Femur (tissue), 1 donor: ENCODE measurements at regions not wholly inside any gene's neighbourhood (a gene's known extent, or its start where the extent isn't known, plus 50 kb on each side); places are given as distances from the start of the nearest gene placed in this dataset.
"Not testable (repeated sequence)": the region's sequence is repeated elsewhere in the genome, so short reads cannot be mapped to it uniquely, and the experiment has no call there.

Source experiments
- DNase-seq: peaks from one replicate; pipeline ENCODE4 v3.0.0-alpha.2; 2017

DNA sequence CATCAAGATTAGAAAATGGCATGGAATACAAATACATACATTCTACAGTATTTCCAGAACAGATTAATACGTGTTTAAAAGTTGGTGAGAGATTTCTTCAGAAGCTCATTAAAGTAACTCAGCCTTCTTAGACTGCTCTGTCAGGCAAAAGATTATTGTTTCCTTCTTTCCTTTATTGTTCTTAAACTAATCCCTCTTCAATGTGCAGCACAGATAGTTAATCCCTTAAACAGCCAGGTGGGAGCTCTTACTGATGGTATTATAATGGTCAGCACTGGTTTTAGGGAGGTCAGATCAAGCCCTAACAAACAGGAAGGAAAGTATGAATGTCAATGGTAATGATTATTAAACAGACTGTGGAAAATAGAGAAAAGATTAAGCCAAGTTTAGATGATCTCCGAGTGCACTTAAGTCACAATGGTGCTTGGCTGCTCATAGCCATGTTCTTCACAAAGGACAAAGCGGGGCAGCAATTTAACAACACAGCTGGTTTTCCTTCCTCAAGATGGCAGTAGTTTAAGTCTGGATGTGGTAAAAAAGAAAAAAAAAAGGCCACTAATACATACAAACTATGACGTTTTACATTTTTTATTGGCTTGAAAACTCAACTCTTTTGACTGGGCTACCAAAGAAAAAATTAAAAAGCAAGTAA lies 992.6 kb downstream of the PCDH9 start:
- no peak for DNase-seq

DNA sequence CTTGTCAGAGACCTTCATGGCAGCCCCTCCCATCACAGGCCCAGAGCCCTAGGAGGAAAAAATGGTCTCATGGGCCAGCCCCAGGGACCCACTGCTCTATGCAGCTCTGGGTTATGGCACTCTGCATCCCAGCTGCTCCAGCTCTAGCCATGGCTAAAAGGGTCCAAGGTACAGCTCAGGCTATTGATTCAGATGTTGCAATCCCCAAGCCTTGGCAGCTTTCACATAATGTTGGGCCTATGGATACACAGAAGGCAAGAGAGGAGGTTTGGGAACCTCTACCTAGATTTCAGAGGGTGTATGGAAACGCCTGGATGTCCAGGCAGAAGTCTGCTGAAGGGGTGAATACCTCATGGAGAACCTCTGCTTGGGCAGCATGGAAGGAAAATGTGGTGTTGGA lies 996.0 kb downstream of the PCDH9 start:
- DNase-seq, result no peak

DNA sequence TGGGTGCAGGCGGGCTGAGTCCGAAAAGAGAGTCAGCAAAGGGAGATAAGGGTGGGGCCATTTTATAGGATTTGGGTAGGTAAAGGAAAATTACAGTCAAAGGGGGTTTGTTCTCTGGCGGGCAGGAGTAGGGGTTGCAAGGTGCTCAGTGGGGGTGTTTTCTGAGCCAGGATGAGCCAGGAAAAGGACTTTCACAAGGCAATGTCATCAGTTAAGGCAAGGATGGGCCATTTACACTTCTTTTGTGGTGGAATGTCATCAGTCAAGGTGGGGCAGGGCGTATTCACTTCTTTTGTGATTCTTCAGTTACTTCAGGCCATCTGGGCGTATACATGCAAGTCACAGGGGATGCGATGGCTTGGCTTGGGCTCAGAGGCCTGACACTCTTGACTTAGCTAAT lies 998.2 kb downstream of the PCDH9 start:
- DNase-seq, result not testable (repeated sequence)

DNA sequence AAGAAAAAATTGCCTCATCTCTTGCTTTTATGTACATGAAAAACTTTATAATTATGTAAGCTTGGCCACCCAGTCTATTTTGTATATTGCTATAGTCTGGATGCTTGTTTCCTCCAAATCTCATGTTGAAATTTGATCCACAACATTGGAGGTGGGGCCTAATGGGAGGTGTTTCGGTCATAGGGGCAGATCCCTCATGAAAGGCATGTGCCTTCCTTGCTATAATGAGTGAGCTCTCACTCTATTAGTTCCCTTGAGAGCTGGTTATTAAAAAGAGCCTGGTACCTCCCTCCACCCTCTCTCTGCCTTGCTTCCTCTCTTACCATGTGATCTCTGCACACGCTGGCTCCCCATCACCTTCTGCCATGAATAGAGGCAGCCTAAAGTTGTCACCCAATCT lies 1005.1 kb downstream of the PCDH9 start:
- DNase-seq, result no peak

DNA sequence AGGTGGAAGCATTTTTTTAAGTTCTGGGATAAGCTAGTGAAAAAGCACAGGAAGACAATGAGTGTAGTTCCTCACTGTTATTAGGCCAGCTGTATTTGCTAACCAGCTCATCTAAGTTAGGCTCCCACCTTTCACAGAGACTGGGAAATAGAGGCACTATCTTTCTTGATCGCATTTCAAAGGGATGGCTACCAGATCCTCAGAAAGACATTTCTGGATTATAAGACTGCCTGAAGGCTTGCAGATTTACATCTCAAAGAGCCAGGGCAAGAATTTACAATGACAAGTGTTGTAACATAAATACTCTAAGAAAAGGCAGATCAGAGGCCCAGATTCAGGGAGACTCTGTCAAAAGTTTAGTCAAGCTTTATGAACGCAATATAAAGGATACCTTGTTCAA lies 1005.5 kb downstream of the PCDH9 start:
- DNase-seq, result no peak

DNA sequence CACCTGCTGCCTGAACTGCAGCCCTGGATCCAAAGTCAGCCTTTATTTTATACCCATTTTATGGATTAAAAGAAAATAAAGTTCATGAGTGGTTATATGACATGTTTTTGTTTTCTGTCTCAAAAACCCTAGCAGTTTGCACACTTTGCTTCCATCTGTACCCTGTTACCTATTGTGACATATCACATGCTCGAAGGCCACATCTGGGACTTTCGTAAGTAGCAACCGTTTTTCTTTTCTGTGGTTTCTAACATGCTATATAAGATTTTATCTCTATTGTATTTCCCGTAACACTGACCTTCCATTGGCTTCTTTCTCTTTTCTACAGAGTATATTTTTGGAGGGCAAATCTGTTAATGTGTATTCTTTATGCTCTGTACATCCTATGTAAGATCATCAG lies 1007.2 kb downstream of the PCDH9 start:
- no peak for DNase-seq

DNA sequence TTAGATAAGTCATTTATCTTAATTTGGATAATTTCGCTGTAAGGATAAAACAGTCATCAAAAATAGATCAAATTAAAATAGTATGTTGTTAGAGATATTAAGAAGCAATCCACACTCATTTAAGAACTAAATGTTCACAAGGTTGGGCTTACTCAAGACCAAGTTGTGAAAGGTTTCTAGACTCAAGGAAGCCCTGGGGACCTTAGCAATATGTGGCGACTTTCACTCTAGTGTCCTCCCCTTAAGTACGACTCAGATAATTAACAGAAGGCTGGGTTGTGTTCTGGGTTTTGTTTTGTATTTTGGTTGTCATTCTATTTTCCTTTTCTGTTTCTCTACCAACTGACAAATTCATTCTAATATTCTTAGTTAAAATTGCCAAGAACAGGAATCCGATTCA lies 1008.0 kb downstream of the PCDH9 start:
- no peak for DNase-seq

DNA sequence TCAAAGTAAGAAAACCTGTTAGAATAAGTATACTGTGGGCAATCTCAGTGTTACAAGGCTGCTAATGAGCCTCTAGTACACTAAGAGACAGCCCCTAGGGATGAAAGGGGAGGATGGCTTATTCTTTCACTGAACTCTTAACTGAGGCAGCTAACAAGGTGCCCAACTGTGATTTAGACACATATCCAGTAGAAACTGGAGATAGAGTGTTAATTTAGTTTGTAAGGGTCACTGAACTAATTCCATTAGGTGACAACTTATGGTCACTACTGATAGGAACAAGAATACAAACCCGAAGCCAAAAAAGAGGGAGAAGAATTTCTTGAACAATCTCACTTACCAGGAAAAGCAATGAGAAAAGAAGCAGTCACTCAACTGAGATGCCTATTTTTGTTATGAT lies 1010.6 kb downstream of the PCDH9 start:
- DNase-seq, result no peak

DNA sequence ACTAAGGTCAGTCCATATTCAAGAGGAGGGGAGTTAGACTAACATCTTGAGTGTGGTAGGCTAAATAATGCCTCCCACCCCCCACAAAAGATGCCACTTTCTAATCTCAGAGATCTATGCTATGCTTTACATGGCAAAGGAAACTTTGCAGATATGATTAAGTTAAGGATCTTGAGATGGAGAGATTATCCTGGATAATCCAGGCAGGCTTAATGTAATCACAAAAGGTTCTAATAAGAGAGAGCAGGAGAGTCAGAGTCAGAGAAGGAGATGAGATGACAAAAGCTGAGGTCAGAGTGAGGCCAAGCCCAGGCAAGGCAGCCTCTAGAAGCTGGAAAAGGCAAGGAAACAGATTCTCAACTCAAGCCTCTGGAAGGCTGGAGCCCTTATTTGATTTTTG lies 1011.6 kb downstream of the PCDH9 start:
- DNase-seq, result no peak

DNA sequence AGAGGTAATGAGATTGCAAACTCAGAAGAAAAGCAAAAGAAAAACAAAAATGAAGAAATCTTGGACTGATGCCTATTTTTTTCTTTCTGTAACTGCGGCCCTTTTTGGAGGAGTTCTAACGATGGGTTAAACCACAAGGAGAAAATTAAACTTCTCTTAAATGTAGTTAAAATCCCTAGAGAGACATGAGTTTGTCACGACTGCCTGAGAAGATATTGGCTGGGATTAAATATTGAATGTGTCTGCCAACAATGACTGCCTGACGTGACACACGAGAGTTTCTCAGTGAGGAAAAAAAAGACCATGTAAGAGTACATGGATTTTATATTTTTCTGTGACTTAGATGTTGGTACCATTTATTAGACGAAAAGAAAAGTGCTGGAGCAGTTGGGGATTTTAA lies 1013.4 kb downstream of the PCDH9 start:
- DNase-seq, result no peak

DNA sequence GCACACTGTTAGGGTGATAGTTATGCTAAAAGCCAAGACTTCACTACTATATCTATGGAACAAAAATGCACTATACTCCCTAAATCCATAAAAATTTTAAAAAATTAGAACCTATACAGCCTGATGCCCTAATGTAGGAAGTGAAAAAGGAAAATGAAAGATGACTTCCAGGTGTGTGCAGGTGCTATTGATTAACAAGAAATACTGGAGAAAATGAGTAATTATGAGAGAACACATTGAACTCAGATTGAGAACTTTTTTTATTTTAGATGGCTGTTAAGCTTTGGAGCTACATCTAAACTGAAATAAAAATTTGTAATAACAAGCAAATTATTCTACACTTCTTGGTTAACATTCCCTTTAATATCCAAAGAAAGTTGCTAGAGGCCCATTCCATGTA lies 1015.7 kb downstream of the PCDH9 start:
- no peak for DNase-seq

DNA sequence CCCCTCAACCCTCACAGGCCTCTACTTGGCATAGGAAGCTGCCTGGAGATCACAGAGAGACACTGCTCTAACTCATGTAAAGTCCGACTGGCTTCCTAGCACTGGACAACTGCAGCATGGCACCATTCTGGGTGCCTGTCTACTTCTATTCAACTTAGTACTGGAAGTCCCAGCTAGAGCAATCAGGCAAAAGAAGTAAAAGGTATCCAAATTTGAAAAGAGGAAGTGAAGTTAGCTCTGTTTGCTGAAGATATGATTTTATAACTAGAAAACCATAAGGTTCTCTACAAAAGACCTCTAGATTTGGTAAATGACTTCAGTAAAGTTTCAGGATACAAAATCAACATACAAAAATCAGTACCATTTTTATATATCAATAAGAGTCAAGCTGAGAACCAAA lies 1017.6 kb downstream of the PCDH9 start:
- no peak for DNase-seq

DNA sequence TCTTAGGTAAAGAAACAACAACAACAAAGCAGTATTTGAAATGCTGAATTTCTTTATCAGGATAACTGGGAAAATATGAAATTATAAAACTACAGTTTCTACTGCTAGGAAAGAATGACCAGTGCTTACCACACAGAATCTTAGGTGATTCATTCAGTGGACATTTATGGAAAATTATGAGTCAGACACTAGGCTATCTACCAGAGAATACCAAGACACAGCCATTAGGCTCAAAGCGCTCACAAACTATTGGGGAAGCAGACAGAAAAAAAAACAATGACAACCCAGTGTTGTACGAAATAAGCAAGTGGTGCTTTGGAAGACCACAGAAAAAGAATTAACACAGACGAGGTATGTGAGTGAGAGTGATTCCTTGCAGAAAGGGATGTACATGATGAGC lies 1019.5 kb downstream of the PCDH9 start:
- DNase-seq, result no peak

DNA sequence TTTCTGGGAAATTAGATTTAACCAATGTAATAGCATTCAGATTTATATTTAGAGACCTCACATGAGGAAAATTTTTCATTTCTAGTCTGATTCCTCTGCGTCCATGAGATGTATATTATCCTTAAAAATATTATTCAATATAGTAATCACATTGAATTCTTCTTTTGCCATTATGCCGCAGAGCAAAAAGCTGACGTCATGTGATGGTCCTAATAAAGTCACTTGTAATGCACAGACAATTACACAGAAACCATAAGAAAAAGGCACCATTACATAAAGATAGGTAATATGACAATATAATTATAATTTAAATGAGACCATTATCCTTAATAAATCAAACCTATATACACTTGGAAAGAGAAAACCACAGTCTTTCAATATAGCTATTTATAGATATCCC lies 1021.5 kb downstream of the PCDH9 start:
- no peak for DNase-seq

DNA sequence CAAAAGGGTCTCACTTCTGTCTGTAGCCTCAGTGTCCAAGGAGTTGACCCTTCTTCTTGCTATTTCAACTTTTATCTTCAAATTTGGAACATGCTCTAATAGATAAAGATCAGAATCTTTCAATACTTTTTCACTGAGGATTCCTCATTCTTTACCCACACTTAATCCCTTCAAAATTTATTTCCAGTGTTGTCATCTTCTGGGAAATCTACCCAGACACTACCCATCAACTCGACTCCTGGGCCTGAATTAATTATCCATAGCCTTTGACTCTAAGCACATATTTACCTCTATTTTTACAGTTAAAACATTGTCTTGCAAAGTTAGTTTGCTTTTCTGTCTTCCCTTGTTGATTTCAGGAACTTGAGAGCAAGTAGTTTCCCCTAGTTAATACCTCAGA lies 1022.5 kb downstream of the PCDH9 start:
- DNase-seq, result no peak

DNA sequence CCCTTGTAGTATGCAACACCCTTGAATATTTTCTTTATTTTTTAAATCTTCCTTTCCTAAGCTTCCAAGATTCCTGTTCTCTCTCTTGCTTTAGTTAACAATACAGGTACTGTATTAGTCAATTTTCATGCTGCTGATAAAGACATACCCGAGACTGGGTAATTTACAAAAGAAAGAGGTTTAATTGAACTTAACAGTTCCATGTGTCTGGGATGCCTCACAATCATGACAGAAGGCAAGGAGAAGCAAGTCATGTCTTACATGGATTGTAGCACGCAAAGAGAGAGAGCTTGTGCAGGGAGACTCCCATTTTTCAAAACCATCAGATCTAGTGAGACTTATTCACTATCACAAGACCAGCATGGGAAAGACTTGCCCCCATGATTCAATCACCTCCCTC lies 1024.3 kb downstream of the PCDH9 start:
- no peak for DNase-seq

DNA sequence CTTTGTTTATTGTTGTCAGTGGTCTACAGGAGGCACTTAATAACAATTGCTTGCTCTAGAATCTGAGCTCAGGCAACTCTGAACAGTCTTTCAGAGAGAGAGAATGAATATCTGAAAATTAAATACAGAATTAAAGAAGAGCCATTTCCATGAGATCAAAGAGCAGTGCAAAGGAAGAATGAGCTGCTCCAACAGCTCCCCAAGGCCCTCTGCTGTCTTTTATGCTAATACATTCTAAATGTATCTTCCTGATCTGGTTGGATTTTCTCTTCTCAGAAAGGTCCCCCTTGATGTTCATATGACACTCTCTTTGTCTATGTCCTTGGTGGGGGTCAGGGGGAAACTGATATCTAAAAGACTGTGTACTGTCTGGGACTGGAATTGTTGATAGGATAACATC lies 1029.6 kb downstream of the PCDH9 start:
- no peak for DNase-seq

DNA sequence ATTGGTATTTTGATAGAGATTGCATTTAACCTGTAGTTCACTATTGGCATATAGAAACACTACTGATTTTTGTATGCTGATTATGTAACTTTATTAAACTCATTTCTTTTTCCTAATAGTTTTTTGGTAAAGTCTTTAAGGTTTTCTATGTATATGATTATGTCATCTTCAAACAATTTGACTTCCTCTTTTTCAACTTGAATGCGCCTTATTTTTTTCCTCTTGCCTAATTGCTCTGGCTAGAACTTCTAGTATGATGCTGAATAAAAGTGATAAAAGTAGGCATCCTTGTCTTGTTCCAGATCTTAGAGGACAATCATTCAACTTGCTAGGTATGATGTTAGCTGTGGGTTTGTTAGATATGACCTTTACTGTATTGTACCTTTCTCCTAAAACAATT lies 1034.9 kb downstream of the PCDH9 start:
- no peak for DNase-seq

DNA sequence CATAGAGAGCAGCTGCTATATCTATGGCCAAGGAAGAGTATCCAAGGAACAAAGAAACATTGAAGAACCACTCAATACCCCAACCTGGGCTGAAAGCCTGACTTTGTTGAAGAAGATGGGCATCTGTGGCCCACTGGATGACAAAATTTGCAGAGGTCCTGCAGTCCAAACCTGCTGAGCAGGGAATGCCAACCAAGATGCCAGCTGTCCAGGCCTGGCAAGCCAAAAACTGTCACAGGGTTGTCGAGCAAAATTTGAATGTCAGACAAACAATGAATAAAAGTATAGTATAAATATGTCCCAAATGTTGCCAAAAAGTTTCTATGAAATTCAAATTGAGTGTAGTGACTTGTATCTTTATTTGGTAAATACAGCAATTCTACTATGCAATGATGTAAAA lies 1040.2 kb downstream of the PCDH9 start:
- DNase-seq, result no peak

DNA sequence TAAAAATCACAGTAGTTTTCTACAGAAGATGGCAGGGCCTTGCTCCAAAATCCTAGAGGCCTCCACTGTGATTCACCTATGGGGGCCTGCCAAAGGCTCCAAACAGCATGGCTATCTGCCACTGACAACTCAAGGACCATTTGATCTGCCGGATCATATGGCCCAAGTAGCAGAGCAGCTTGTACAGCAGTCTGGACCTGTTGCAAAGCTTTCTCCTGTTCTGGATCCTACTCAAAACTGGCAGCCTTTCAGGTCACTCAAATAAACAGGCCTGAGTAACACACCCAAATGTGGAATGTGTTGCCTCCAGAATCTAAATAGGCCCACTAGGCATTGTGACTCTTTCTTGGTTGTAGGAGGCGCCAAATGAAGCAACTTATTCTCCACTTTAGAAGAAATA lies 1049.3 kb downstream of the PCDH9 start:
- no peak for DNase-seq

DNA sequence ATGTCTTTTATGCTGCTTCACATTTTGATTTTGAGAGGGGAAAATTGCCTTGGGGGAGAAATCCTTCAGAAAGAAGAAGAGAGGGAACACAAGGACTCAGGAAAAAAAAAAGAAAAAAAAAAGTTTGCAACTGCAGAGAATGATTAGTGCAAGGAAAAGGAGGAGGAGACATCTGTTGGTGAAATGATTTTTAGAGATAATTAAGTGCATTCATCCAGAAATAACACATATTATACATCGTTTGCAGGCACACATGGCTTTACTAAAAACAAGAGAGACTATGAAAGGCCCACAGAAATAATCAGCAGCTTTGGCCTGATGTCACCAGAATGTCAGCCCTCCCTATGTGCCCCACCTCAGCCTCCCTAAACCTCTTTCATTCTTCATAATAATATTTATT lies 1058.2 kb downstream of the PCDH9 start:
- no peak for DNase-seq

DNA sequence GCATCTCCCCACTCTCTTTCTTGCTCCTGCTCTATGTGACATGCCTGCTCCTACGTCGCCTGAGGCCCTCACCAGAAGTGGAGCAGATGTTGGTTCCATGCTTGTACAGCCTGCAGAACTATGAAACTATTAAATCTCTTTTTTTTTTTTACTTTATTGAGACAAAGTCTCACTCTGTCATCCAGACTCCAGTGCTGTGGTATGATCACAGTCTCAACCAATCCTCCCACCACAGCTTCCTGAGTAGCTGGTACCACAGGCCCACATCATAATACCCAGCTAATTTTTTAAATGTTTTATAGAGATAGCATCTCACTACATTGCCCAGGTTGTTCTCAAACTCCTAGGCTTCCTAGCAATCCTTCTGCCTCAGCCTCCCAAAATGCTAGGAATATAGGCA lies 1067.7 kb downstream of the PCDH9 start:
- DNase-seq, result no peak

DNA sequence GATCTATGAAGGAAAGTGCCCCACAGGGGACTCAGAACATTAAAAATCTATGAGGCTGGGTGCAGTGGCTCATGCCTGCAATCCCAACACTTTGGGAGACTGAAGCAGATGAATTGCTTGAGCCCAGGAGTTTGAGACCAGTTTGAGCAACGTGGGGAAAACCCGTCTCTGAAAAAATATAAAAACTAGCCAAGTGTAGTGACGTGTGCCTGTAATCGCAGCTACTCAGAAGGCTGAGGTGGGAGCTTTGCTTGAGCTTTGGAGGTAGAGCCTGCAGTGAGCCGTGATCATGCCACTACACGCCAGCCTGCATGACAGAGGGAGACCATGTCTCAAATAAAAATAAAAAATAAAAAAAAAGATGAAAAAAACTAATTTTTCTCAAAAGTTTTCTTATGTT lies 1070.6 kb downstream of the PCDH9 start:
- no peak for DNase-seq

DNA sequence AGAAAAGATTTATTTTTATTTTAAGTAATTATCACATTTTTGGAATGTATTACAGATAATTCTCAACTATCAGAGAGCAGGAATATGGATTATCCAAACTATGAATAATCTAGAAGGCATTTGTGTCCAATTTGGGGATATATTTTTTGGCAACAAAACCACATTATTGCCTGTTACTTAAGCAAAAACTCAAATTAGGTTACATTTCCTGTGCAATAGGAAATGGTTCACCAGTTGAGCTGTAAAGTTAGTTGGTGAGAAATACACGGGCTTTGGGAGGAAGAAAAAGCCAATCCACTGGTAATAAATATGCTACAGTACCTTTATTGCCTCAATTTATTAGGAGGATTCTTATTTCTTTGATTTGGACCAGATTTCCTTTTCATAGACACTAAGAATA lies 1075.2 kb downstream of the PCDH9 start:
- DNase-seq, result no peak

DNA sequence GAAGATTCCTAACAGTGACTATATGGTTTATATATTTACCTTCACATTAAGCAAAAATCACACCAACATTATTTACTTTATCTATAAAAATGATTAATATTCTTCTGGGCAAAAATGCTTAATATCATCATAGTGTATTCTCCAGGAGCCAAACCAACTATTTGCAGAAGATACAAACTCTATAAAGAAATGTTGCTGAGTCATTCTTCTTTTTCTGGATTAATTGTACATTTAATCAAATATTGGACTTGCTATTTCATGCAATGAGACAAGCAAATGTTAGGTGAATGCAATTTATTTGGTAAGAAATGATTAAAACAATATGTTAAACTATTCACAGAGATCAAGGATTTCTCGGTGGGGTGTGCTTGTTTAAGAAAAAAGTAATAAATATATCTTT lies 1075.8 kb downstream of the PCDH9 start:
- DNase-seq, result no peak

DNA sequence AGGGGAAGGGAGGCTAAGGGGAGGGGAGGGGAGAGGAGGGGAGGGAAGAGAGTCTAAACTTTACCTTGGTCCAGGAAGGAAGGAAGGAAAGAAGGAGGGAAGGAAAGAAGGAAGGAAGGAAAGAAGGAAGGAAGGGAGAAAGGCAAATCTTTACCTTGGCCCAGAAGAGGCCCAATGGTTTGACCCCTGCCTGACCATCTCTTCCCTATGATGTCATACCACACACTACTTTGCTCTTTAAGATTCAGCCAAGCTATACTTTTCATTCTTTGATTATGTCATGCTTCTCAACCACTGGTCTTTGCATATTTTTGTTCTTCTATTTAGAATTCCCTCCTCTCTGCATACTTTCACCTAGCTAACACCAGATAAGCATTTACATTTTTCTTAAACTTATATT lies 1077.5 kb downstream of the PCDH9 start:
- DNase-seq, result no peak
